Medulla oblongata (tissue), 1 donor: ENCODE measurements at regions not wholly inside any gene's neighbourhood (a gene's known extent, or its start where the extent isn't known, plus 50 kb on each side); places are given as distances from the start of the nearest gene placed in this dataset.

Experiments used
- DNase-seq: peaks from one replicate; pipeline ENCODE4 v3.0.0-alpha.2; 2015; ENCODE audit errors: extremely low spot score

- DNase-seq, result no peak
These were observed 300.1 kb upstream of the SASH1 start for GRCh38 chr6:148042536-148042935.

DNA sequence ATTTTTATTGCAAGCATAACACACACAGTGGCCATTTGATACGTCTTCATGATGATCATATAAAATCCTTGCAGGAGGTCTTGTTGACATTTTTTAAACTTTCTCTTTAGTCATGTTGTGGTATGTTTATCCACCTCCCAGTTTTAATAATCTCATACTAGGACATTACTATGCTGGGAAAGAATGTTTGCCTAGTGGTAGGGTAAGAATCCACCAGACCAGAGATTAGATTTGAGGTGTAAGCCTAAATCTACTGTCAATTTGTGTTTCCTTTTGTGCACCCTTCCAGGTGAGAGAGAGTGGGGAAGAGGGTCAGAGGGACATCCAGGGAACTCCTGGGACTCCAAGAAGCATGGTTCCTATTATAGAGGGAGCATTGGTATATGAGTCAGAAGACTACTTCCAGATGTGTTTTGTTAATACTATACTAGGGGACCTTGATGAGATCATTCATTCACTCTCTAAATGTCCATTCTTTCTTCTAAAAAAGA lies 298.3 kb upstream of the SASH1 start:
- no peak for DNase-seq

GRCh38 chr6:148044921-148045320 lies 297.7 kb upstream of the SASH1 start:
- DNase-seq, result no peak

DNA sequence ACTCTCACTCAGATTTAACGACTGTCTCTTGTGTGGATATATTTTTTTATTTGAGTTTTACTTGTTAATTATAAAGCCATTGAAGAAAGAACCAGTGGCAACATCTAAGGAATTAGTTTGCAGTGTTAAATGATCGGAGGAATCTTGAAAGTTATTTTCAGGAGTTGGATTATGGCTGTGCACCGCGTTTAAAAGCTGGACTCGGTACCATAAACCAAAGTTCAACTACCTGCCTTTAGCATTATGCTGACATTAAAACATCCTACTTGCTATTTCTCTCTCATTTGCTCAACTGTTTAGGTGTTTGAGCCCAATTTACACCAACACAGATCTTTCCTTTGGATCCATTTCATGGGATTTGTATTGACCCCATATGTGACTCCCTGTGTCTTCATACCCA lies 289.4 kb upstream of the SASH1 start:
- DNase-seq, result no peak

- no peak for DNase-seq
These were observed 288.8 kb upstream of the SASH1 start for GRCh38 chr6:148053796-148054195.

DNA sequence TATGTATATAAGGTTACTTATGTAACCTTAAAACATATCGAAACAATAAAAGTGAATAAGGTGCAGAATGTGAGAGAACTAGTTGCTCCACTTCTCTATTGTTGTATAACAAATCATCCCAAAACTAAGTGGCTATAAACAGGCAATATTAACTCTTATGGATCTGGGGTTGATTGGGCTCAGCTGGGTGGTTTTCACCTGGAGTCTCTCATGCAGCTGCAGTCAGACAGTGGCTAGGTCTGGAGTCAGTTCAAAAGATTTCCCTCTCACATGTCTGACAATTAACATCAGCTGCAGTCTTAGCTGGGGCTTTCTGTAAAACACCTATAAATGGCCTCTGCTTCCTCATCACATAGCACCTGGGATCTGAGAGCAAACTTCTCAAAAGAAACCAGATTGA lies 288.4 kb upstream of the SASH1 start:
- no peak for DNase-seq

DNA sequence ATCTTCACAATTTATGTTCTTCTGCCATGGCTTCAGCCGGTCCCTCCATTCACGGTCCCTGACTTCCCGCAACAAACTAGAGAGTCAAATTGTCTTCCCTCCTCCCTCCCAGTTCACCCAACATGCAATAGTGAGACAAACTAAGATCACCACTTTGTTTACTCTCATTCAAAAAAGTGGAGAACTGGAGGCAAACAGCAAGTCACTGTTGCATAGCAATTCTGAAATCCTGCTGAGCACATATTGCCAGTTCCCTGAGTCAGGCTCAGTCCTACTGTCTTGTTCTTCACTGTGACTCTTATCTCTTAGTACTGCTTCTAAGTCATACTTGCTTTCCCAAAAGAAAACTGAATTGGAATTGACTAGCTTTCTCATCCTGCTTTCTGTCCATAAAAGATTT lies 287.2 kb upstream of the SASH1 start:
- no peak for DNase-seq

GRCh38 chr6:148059869-148060268 lies 282.8 kb upstream of the SASH1 start:
- no peak for DNase-seq

GRCh38 chr6:148064406-148065134 lies 278.1 kb upstream of the SASH1 start:
- no peak for DNase-seq

- no peak for DNase-seq
These were observed 274.1 kb upstream of the SASH1 start for GRCh38 chr6:148068437-148069061.

DNA sequence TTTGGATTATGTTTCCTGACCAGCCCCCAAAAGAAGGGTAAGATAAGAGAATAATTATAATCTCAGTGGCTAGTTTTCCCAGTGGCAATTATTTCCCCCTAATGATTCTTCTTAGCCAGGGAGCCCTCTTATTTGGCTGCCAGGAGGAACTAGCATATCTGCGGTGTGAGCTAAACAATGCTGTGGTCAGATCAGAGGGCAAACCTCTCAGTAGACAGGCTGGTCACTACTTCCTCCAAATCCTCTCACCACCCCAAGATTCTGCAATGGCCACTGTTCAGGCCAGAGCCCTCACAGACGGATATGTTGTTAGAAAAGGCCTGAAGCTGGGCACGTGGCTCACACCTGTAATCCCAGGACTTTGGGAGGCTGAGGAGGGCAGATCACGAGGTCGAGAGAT lies 273.4 kb upstream of the SASH1 start:
- DNase-seq, result no peak

DNA sequence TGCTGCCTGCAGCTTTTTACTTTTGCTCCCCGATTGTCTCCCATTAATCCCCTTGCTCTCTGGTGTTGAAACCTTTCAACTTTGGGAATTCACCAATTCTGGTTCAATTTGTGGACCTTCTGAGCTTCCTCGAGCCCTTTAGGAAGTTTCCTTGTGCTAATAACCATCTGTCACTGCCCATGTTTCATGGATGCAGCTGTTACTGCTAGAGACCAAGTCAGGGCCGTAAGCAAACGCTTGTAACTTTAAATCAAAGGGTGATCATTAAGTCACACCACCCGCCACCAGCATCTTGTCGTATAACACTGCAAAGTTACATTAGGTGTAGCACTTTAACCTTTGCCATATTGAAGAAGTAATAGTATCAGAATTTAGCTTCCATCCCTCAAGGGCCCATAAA lies 268.3 kb upstream of the SASH1 start:
- no peak for DNase-seq

DNA sequence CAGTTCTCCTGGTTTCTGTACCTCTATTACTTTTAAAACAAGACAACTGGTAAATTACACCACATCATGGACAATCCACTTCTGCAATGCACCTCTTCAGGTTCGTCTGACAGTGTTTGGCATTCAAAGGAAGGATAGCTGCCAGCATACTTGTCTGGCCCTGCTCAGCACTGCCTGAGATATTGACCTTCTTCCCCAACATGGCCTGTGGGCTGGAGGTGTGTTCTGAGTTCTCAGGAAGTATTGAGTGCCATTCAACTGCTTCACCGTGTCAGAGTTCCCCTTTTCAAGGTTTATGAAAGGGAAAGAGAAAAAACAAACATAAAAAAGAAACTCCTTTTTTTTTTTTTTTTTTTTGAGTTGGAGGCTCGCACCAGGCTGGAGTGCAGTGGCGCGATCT lies 267.9 kb upstream of the SASH1 start:
- no peak for DNase-seq

DNA sequence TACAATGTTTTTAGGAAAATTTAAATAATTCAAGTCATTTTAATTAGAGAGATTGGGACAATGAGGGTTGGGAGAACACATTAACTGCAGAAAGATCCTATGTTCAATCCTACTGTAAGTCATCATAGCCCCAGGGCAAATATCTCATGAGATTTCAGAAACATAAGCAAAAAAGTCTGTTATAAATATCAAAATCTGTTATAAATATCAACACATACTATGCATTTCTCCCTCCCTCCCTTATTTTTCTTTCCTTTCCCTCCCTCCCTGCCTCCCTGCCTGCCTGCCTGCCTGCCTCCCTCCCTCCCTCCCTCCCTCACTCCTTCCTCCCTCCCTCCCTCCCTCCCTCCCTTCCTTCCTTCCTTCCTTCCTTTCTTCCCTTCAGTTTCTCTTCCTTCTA lies 267.3 kb upstream of the SASH1 start:
- DNase-seq, result no peak

- no peak for DNase-seq
These were observed 266.6 kb upstream of the SASH1 start for GRCh38 chr6:148076051-148076450.

- DNase-seq, result no peak
These were observed 262.3 kb upstream of the SASH1 start for GRCh38 chr6:148080315-148080714.

DNA sequence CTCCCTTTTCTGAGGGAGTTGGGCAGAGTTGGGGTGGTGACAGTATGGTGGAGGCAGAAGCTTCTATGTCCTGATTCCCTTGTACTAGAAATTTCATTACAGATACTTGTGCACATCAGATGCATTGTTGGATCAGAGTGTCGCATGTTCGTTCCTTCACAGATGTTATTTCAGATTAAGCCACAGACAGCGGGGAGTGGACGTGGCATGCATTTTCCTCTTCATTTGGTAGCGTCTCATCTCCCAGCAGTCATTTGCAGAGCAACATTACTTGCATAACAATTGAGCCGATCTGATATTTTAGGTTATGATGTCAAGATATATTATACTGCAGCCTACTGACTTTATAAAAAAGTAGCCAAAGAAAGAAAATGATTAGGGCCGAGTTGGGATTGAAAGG lies 261.6 kb upstream of the SASH1 start:
- no peak for DNase-seq

- no peak for DNase-seq
These were observed 260.6 kb upstream of the SASH1 start for GRCh38 chr6:148082044-148082443.

DNA sequence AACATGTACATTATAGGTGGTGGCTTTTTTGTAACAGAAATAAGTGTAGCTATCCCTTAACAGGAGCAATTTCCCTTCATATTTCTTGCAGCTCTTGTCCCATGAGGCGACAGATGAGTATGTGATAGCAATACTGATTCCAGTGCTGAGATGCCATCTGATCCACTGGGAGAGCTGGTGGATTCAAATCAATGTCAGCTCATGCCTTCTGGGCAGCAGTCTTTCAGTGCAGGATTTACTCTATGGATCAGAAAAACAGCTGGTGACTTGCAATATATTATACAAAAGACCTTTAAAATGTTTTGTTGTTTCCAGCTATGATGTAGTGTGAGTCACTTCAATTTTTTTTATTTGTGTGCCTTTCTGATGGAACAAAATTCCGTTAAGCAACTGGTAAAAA lies 259.9 kb upstream of the SASH1 start:
- no peak for DNase-seq

- DNase-seq, result no peak
These were observed 256.9 kb upstream of the SASH1 start for GRCh38 chr6:148085631-148086331.

GRCh38 chr6:148086386-148086785 lies 256.3 kb upstream of the SASH1 start:
- no peak for DNase-seq

DNA sequence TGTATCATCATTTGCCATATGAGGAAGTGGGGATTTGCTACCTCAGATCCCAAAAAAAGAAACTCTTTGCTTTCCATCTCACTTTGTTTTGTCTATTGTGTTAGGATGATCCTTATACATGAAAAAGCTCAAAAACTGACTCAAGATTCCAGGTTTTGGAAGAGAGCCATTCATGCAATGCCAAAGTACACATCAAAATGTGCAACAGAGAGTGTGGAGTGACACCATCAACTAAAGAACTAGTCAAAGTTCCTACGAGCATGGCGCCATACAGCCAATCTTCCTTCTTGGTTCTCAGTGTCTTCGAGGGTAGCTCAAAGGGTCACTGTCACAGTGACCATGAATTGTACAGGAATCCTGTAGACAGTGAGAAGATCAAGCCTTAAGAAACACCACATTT lies 255.8 kb upstream of the SASH1 start:
- no peak for DNase-seq

- no peak for DNase-seq
These were observed 255.0 kb upstream of the SASH1 start for GRCh38 chr6:148087659-148088058.
